Activated T-helper 17 cell treated with anti-CD3 and anti-CD28 coated beads, Interleukin-2, amount 50 U/mL, for 72 hours (primary cell): ENCODE measurements at regions not wholly inside any gene's neighbourhood (a gene's known extent, or its start where the extent isn't known, plus 50 kb on each side); places are given as distances from the start of the nearest gene placed in this dataset.
A peak's percentile ranks its signal among the peaks of the same experiment; 100 is the strongest.
"Not testable (repeated sequence)": the region's sequence is repeated elsewhere in the genome, so short reads cannot be mapped to it uniquely, and the experiment has no call there.

ENCODE experiments used
- ATAC-seq: fragments of 150-1000 bp; cut with Tn5 transposase; replicated peaks from 2 replicates; pipeline ENCODE4 v1.10.0; 2021; ENCODE audit warnings: mild to moderate bottlenecking, moderate library complexity
- H3K27ac Mint-ChIP-seq: one replicate; pipeline ENCODE4 v1.8.0; 2022; ENCODE audit warnings: mixed read lengths
- H3K27me3 Mint-ChIP-seq: one replicate; pipeline ENCODE4 v1.8.0; 2022; ENCODE audit warnings: mixed read lengths
- H3K36me3 Mint-ChIP-seq: one replicate; pipeline ENCODE4 v1.8.0; 2022; ENCODE audit warnings: low read depth, mild to moderate bottlenecking, mixed read lengths
- H3K4me1 Mint-ChIP-seq: one replicate; pipeline ENCODE4 v1.8.0; 2022; ENCODE audit warnings: mixed read lengths
- H3K4me3 Mint-ChIP-seq: one replicate; pipeline ENCODE4 v1.8.0; 2022; ENCODE audit warnings: mild to moderate bottlenecking, mixed read lengths
- H3K9me3 Mint-ChIP-seq: one replicate; pipeline ENCODE4 v1.8.0; 2022; ENCODE audit warnings: mixed read lengths

DNA sequence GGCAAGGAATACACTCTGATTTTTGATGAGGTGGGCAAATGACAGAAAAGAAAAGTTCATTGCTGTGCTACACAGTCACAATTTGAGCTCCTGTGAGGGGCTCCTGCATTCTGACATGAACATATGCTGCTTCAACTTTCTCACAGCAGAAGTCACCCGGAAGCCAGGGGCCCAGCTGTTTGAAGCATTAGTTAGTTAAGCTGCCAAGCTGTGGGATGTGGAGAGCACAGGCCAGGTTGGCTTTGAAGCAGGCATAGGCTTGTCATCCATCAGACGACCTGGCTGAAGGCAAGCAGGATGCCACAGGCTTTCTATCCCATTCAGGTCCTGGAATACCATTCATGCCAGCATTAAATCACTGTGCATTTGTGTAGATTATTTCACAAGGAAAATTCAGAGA is 63.1 kb downstream of the MTNR1B start:
- Mint-ChIP-seq H3K27ac (no peak overlapping the region), H3K4me3 (no peak overlapping the region), H3K27me3 (peaks cover 9% of the 10 kb centered on the region), H3K9me3 (no peaks in the 10 kb centered on the region), H3K4me1 (peaks cover 5% of the 10 kb centered on the region), H3K36me3 (no peaks in the 10 kb centered on the region)
- no peak for ATAC-seq

DNA sequence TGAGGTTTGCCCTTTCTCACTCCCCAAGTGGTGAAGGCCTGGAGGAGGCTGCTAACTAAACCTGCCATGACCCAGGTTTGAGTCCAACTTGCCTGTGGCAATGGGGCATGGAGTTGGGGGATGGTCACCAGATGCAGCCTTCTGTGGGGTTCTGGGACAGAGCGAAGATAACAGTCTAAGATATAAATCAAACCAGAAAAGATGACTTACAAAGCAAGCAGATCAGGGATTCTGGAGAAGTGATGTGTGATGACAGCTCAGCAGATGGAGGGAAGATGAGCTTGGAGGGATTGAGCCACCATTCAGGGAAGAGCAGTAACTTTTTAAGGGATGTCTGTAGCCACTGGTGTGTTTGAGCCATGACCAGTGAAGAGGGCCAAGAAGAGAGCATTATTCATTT is 63.6 kb downstream of the MTNR1B start:
- H3K9me3 Mint-ChIP-seq: no peaks in the 10 kb centered on the region
- no peak for ATAC-seq
- no peaks in the 10 kb centered on the region for H3K36me3 Mint-ChIP-seq
- peaks cover 5% of the 10 kb centered on the region for H3K4me1 Mint-ChIP-seq
- peaks cover 9% of the 10 kb centered on the region for H3K27me3 Mint-ChIP-seq
- no peak overlapping the region for H3K4me3 Mint-ChIP-seq
- no peak overlapping the region for H3K27ac Mint-ChIP-seq

DNA sequence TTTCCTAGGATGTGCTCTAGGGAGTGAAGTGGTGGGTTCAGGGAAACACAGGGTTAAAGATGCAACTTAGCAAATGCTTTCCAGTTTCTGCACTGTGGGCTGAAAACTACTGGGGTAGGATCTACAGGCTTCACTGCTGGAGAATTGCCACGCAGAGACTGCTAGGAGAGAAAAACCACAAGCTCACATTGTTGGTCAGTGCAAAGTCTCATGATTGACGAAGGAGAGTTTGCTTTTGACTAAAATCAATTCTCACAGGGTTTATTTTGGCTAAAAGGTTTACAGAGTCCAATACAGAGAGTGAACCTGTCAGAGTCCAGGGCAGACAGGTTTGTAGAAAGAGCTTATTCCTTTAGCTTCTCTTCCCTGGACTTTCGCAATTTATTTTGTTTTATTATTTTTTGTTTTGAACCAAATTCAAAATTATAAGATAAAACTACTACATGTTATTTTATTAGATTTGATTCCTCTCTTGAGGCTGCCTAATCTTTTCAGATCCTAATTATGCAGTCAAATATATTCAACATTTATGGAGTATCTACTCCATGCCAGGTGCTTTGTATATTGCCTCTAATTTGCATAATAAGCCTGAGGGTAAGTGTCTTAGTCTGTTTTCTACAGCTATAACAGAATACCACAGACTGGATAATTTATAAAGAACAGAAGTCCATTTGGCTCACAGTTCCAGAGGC is 64.7 kb downstream of the MTNR1B start:
- Mint-ChIP-seq H3K4me3 (no peak overlapping the region), H3K27me3 (peaks cover 12% of the 10 kb centered on the region), H3K27ac (no peak overlapping the region), H3K9me3 (no peaks in the 10 kb centered on the region), H3K4me1 (peaks cover 9% of the 10 kb centered on the region), H3K36me3 (no peaks in the 10 kb centered on the region)
- ATAC-seq: no peak

DNA sequence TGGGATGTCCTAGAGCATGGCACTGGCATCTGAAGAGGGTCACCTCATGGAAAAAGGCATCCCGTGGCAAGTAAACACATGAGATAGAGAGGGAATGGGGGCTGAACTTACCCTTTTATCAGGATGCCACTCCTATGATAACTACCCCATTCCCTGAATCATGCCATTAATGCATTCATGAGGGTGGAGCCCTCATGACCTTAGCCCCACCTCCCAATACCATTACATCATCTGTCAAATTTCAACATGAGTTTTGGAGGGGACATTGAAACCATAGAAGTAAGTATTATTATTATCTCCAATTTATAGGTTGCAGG is 65.2 kb downstream of the MTNR1B start:
- H3K27ac Mint-ChIP-seq: no peak overlapping the region
- no peak overlapping the region for H3K4me3 Mint-ChIP-seq
- H3K4me1 Mint-ChIP-seq: peaks cover 9% of the 10 kb centered on the region
- ATAC-seq: no peak
- peaks cover 8% of the 10 kb centered on the region for H3K27me3 Mint-ChIP-seq
- H3K36me3 Mint-ChIP-seq: no peaks in the 10 kb centered on the region
- no peaks in the 10 kb centered on the region for H3K9me3 Mint-ChIP-seq

DNA sequence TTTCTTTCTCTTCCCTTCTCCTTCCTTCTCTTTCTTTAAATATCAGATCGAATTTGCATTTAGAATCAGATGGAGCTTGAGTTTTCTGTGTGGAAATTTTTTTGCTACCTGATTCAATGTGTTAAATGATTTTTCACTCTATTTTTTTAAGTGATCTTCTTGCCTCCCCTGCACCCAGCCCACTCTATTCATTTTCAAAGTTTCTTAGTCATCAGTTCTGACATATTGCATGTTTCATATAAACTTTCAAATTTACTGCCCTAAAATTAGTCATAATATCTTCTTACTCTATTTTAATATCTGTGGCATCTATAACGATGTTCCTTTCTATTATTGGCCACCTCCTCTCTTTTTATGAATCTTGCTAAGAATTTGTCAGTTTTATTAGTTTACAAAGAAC is 69.1 kb downstream of the MTNR1B start:
- peak overlapping the region; percentile 9 for H3K4me3 Mint-ChIP-seq
- peaks cover 3% of the 10 kb centered on the region for H3K4me1 Mint-ChIP-seq
- ATAC-seq: peak; percentile 53
- H3K36me3 Mint-ChIP-seq: no peaks in the 10 kb centered on the region
- H3K27me3 Mint-ChIP-seq: peaks cover 12% of the 10 kb centered on the region
- no peak overlapping the region for H3K27ac Mint-ChIP-seq
- no peaks in the 10 kb centered on the region for H3K9me3 Mint-ChIP-seq

DNA sequence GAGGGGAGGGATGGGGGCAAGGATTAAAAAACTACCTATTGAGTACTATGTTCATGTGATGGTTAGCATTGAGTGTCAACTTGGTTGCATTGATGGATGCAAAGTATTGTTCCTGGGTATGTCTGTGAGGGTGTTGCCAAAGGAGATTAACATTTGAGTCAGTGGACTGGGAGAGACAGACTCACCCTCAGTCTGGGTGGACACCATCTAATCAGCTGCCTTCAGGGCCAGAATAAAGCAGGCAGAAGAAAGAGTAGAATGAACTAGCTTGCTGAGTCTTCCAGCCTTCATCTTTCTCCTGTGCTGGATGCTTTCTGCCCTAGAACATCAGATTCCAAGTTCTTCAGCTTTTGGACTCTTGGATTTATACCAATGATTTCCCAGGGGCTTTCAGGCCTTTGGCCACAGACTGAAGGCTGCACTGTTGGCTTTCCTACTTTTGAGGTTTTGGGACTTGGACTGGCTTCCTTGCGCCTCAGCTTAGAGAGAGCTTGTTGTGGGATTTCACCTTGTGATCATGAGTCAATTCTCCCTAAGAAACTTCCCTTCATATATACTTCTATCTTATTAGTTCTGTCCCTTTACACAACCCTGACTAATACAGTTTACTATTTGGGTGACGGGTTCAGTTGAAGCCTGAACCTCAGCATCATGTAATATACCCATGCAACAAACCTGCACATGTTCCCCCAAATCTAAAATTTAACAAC is 70.2 kb downstream of the MTNR1B start:
- H3K4me1 Mint-ChIP-seq: peaks cover 3% of the 10 kb centered on the region
- ATAC-seq: no peak
- peaks cover 12% of the 10 kb centered on the region for H3K27me3 Mint-ChIP-seq
- no peak overlapping the region for H3K27ac Mint-ChIP-seq
- no peaks in the 10 kb centered on the region for H3K9me3 Mint-ChIP-seq
- H3K36me3 Mint-ChIP-seq: no peaks in the 10 kb centered on the region
- no peak overlapping the region for H3K4me3 Mint-ChIP-seq

DNA sequence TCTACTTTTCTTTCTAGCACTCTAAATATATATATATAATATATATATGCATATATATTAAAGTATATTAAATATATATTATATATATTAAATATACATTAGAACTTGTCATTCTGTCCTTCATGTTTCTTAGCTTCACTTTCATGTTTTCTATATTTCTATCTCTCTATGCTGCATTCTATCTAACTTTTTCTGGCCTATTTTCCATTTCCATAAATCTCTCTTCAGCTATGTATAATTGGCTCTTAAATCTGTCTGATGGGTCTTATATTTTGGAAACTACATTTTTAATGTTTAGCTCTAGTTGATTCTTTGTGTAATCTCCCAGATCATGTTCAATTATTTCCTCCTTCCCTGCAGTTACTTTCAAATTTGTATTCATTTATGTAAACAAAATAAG is 72.2 kb downstream of the MTNR1B start:
- no peak overlapping the region for H3K4me3 Mint-ChIP-seq
- no peaks in the 10 kb centered on the region for H3K36me3 Mint-ChIP-seq
- peaks cover 3% of the 10 kb centered on the region for H3K4me1 Mint-ChIP-seq
- no peak overlapping the region for H3K27ac Mint-ChIP-seq
- H3K27me3 Mint-ChIP-seq: peaks cover 12% of the 10 kb centered on the region
- H3K9me3 Mint-ChIP-seq: no peaks in the 10 kb centered on the region
- no peak for ATAC-seq

DNA sequence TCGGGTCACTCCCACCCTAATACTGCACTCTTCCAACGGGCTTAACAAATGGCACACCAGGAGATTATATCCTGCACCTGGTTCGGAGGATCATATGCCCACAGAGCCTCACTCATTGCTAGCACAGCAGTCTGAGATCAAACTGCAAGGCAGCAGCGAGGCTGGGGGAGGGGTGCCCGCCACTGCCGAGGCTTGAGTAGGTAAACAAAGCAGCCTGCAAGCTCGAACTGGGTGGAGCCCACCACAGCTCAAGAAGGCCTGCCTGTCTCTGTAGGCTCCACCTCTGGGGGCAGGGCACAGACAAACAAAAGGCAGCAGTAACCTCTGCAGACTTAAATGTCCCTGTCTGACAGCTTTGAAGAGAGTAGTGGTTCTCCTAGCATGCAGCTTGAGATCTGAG is 73.7 kb downstream of the MTNR1B start:
- ATAC-seq, H3K27ac Mint-ChIP-seq, H3K4me1 Mint-ChIP-seq, H3K36me3 Mint-ChIP-seq, H3K4me3 Mint-ChIP-seq, H3K9me3 Mint-ChIP-seq: not testable (repeated sequence)
- H3K27me3 Mint-ChIP-seq: peaks cover 12% of the 10 kb centered on the region

DNA sequence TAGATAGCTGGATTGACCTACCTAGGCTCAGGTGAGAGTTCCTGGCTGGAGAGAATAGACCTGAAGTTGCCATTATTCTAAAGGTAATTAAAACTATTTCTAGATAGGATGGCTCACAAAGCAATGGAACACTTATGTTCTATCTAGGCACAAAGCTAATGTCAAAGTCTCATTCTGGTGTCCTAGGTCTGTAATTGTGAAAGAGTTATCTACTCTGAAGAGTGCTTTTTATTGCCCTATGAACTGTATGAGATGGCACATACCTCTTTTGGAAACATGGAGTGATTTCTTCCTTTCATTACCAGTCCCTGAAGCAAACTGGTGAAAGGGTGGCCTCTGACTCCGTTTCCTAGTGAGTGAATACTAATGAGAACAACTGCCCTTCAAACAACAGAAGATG is 80.3 kb downstream of the MTNR1B start:
- Mint-ChIP-seq H3K4me3 (no peak overlapping the region), H3K4me1 (no peaks in the 10 kb centered on the region), H3K27me3 (peaks cover 8% of the 10 kb centered on the region), H3K36me3 (no peaks in the 10 kb centered on the region), H3K27ac (no peak overlapping the region), H3K9me3 (no peaks in the 10 kb centered on the region)
- no peak for ATAC-seq

DNA sequence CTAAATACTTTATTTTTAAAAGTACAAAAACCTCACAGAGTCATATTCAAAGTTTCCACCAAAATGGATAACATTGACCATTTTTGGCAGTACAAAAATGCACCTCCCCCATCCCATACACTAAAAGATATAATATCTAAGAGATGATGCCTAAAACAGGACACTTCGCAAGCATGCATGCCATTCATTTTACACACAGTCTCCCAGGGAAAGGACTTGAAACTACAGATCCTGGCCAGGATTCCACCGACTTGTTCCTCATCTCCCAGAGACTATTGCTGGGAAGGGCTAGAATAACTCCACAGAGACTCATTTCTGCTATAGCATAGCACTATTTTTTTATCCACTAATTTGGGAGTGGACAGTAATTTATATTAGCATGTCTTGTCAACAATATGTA is 81.7 kb downstream of the MTNR1B start:
- H3K4me1 Mint-ChIP-seq: peaks cover 5% of the 10 kb centered on the region
- no peaks in the 10 kb centered on the region for H3K36me3 Mint-ChIP-seq
- H3K27ac Mint-ChIP-seq: no peak overlapping the region
- H3K9me3 Mint-ChIP-seq: no peaks in the 10 kb centered on the region
- no peak overlapping the region for H3K4me3 Mint-ChIP-seq
- peaks cover 8% of the 10 kb centered on the region for H3K27me3 Mint-ChIP-seq
- ATAC-seq: no peak

DNA sequence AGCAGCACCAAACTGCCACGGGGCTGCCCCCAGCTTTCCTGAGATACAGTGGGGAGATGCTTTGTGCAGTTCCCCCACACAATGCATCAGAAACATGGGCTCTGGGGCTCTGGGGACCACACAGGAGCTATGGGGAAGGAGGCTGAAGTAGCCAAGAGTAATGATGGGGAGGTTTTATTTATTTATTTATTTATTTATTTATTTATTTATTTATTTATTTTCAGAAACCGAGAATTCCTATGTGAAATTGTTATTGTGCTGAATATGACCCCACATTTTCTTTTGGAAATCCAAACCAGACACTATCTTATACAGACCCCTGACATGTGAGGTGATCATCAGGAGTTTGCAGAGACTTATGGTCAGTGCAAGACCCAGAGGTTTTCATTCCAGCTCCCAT is 84.4 kb downstream of the MTNR1B start:
- ATAC-seq: no peak
- Mint-ChIP-seq H3K9me3 (no peaks in the 10 kb centered on the region), H3K4me3 (peak overlapping the region; percentile 75), H3K4me1 (peaks cover 5% of the 10 kb centered on the region), H3K36me3 (no peaks in the 10 kb centered on the region), H3K27ac (peak overlapping the region; percentile 97), H3K27me3 (peaks cover 12% of the 10 kb centered on the region)

DNA sequence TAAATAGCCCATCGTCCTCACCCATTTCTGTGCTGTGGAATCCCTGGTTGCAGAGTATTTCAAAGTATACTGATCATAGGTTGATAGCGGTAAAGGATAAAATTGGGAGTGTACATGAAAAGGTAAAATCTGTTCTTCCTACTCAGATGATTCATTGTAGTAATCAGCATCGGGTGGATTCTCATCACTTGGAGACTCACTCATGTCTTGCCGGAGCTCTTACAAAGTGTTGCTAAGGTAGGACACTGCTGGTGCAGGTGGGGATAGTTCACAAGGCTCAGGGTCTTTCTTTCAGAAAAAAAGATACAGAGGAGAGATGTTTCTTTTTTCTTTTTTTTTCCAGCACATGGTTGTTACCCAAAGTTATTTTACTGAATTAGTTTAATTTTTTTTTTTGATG is 84.8 kb downstream of the MTNR1B start:
- Mint-ChIP-seq H3K36me3 (no peaks in the 10 kb centered on the region), H3K27ac (peak overlapping the region; percentile 97), H3K9me3 (no peaks in the 10 kb centered on the region), H3K27me3 (peaks cover 12% of the 10 kb centered on the region), H3K4me1 (peaks cover 5% of the 10 kb centered on the region), H3K4me3 (peak overlapping the region; percentile 75)
- peak; percentile 75 for ATAC-seq

DNA sequence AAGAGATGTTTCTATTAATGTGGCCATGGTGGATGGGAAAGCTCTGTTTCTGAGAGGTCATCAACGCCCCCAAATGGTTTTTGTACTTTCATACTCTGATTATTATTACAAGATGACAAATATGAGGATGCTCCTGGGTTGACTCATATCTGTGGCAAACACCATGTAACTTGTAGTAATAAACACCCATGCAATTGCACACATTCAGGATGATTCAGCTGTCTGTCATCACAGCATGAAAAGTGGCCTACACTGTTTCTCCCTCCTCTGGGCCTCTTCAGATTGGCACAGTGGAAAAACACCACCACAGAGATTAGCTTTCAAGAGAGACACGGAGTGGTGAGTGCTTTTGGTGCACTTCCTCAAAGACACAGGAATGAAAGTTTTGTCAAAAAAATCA is 85.4 kb downstream of the MTNR1B start:
- Mint-ChIP-seq H3K36me3 (no peaks in the 10 kb centered on the region), H3K4me1 (peaks cover 5% of the 10 kb centered on the region), H3K27me3 (peaks cover 12% of the 10 kb centered on the region), H3K27ac (peak overlapping the region; percentile 97), H3K9me3 (no peaks in the 10 kb centered on the region), H3K4me3 (peak overlapping the region; percentile 75)
- peak; percentile 95 for ATAC-seq

DNA sequence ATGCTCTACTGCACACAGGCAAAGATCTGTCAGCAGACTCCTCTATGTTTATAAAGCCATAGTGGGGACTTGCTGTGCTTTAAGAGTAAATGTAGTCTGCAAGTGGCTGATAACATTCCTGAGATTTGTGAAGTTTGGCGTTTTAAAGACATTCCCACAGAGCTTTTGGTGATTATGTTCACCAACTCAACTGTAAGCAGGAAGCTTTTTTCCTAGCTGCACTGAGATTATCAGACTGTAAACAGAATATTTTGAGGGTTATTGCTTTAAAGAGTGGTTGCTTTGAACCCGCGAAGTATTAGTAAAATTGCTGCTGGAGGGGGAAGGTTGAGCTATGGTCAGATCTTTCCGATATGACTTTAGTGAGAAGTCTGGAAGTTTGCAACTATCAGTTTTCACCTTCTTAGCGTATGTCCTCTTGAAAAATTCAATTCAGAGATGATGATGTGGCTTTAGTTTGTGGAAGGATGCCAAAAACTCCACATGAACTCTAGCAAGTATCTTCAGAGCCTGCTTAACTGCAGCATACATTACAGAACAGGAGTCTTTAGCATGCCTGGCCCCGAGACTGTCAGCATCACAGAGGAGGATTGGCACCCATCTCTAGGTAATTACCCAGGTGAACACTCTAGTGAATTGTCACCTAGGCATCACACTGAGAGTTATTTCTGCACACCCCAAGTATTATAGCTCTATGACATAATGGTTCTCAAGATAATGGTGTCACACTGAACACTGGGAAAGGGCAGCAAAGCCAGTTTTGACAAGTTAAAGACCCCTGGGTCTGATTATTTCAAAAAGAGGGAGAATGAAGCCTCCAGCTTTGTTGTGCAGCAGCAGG is 89.9 kb downstream of the MTNR1B start:
- no peaks in the 10 kb centered on the region for H3K9me3 Mint-ChIP-seq

DNA sequence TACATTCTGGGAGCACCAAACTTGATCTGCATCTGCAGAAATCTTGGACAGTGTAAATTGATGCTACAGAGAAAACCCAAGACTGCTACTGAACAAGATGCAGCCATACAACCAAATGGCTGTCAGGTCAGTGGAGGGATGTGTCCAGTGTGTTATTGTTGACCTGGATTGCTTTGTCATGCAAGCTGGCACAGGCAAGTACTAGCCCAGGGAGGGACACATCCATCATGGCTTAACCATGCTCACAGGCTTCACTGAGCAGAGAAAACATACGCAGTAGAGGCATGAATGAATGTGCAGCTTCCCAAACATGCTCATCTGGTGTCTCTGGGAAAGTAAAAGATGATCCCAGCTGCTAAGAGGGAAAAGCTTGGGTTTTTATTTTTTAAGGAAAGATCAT is 93.6 kb downstream of the MTNR1B start:
- no peaks in the 10 kb centered on the region for H3K4me1 Mint-ChIP-seq
- H3K4me3 Mint-ChIP-seq: no peak overlapping the region
- no peaks in the 10 kb centered on the region for H3K9me3 Mint-ChIP-seq
- ATAC-seq: no peak
- no peak overlapping the region for H3K27ac Mint-ChIP-seq
- peaks cover 17% of the 10 kb centered on the region for H3K27me3 Mint-ChIP-seq
- H3K36me3 Mint-ChIP-seq: no peaks in the 10 kb centered on the region

More for the DNA sequence above, 89.9 kb downstream of the MTNR1B start:
- peaks cover 5% of the 10 kb centered on the region for H3K4me1 Mint-ChIP-seq
- no peak overlapping the region for H3K4me3 Mint-ChIP-seq
- H3K27me3 Mint-ChIP-seq: peaks cover 5% of the 10 kb centered on the region
- H3K36me3 Mint-ChIP-seq: no peaks in the 10 kb centered on the region
- H3K27ac Mint-ChIP-seq: no peak overlapping the region
- ATAC-seq: no peak
